ENCODE measurements at regions not wholly inside any gene's neighbourhood (a gene's known extent, or its start where the extent isn't known, plus 50 kb on each side); places are given as distances from the start of the nearest gene placed in this dataset.
"Not testable (repeated sequence)": the region's sequence is repeated elsewhere in the genome, so short reads cannot be mapped to it uniquely, and the experiment has no call there.

DNA sequence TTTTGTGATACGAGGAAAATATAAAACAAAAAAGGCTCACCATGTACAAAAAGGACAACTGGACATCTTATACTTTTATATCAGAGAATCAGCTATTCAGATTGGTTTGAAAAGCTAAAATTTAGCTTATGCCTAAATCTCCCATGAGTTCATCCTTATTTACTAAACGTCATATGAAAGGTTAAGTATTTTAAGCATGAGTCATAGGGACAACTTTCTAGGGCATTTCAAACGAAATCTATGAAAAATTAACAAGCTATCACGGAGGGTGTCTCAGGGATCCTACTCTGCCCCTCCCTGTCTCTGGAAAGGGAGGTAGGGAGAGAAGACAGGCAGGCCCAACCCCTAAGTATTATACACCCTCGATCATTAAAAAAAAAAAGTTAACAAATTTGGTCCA lies 124.1 kb upstream of the LOC128125822 start:
- POLR2A ChIA-PET, result no interaction called here
- CTCF ChIA-PET, result no interaction called here

GRCh38 chr6:63449714-63450113 lies 122.6 kb upstream of the LOC128125822 start:
- no peak overlapping the region for H3K4me3 Mint-ChIP-seq
- H3K27me3 Mint-ChIP-seq, result peaks cover 7% of the 10 kb centered on the region
- CTCF ChIA-PET, result interaction anchor here (1.0 kb wide), 1 partner anchor 149 kb away, joined by 3 read pairs; no protein-coding TSS in a partner anchor
- DNase-seq, result no peak
- POLR2A ChIA-PET, result no interaction called here
- H3K9me3 Mint-ChIP-seq, result no peaks in the 10 kb centered on the region
- H3K36me3 Mint-ChIP-seq (ENCODE audit: low read depth), result no peaks in the 10 kb centered on the region
- H3K27ac Mint-ChIP-seq, result no peak overlapping the region
- no peaks in the 10 kb centered on the region for H3K4me1 Mint-ChIP-seq

More for the DNA sequence above, 124.1 kb upstream of the LOC128125822 start:
- Mint-ChIP-seq H3K4me3 (no peak overlapping the region), H3K4me1 (no peaks in the 10 kb centered on the region), H3K36me3 (ENCODE audit: low read depth) (no peaks in the 10 kb centered on the region), H3K27me3 (peaks cover 7% of the 10 kb centered on the region), H3K27ac (no peak overlapping the region), H3K9me3 (no peaks in the 10 kb centered on the region)
- no peak for DNase-seq

DNA sequence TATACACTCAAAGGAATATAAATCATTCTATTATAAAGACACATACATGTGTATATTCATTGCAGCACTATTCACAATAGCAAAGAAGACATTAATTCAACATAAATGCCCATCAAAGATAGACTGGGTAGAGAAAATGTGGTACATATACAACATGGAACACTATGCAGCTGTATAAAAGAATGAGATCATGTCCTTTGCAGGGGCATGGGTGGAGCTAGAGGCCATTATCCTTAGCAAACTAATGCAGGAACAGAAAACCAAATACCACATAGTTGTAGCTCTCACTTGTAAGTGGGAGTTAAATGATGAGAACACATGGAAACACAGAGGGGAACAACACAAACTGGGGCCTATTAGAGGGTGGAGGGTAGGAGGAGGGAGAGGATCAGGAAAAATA lies 121.0 kb upstream of the LOC128125822 start:
- Mint-ChIP-seq H3K4me3 (no peak overlapping the region), H3K27me3 (peaks cover 7% of the 10 kb centered on the region), H3K4me1 (no peaks in the 10 kb centered on the region), H3K27ac (no peak overlapping the region), H3K36me3 (ENCODE audit: low read depth) (no peaks in the 10 kb centered on the region), H3K9me3 (no peaks in the 10 kb centered on the region)
- ChIA-PET CTCF (interaction anchor here (0.6 kb wide), 1 partner anchor 60 kb away, joined by 6 read pairs; no protein-coding TSS in a partner anchor), POLR2A (no interaction called here)
- no peak for DNase-seq

- Mint-ChIP-seq H3K36me3 (ENCODE audit: low read depth) (no peaks in the 10 kb centered on the region), H3K4me1 (no peaks in the 10 kb centered on the region), H3K27me3 (peaks cover 7% of the 10 kb centered on the region), H3K9me3 (no peaks in the 10 kb centered on the region), H3K27ac (no peak overlapping the region), H3K4me3 (no peak overlapping the region)
- no peak for DNase-seq
- CTCF ChIA-PET, result no interaction called here
- POLR2A ChIA-PET, result no interaction called here
Observed at GRCh38 chr6:63452125-63452524, 120.2 kb upstream of the LOC128125822 start.

DNA sequence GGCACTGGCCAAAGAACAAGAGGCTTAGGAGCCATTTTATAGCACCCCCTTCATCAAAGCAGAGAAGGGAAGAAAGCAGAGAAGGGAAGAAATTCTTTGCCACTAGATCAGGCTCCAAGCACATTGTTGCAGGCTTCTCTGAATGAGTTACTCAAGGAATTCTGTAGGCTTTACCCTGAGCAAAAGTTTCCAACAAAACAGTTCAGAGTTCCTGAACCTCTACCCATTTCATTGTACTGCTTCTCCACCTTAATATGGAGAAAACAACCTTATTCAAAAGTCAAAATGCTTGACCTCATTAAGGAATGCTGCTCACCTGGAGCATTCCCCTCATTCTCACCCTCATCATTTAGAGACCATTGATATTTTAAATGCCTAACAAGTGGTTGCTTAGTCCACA lies 115.5 kb upstream of the LOC128125822 start:
- POLR2A ChIA-PET, result no interaction called here
- peaks cover 3% of the 10 kb centered on the region for H3K27me3 Mint-ChIP-seq
- H3K36me3 Mint-ChIP-seq (ENCODE audit: low read depth), result no peaks in the 10 kb centered on the region
- no peak overlapping the region for H3K27ac Mint-ChIP-seq
- no peak for DNase-seq
- no peak overlapping the region for H3K4me3 Mint-ChIP-seq
- CTCF ChIA-PET, result no interaction called here
- no peaks in the 10 kb centered on the region for H3K4me1 Mint-ChIP-seq
- H3K9me3 Mint-ChIP-seq, result no peaks in the 10 kb centered on the region

DNA sequence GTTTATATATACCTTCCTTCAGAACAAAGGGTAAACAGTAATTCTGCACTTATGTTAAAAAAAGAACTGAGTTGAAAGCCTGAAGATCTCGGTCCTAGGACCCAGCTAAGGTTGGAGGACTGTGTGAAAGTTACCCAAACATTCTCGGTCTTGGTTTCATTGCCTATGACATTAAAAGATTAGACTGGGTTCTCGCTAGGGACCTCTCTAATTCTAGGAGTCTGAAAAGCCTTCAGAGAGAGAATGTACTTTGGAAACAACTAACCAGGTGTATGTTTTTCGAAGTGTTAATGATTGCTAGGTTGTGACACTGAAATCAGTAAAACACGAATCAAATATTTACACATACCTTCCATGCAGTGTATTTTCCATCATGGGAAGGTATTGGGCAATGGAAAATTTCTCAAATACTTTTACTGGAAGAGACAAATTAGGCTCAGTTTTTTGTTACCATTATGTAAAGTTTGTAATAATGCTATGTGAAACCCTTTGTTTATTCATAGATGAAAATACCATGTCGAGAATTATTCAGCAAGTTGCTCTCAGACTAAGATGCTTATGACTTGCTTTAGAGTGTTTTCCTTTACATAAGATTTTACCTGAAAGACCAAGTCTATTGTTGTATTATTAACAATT lies 113.7 kb upstream of the LOC128125822 start:
- DNase-seq, result no peak
- H3K4me3 Mint-ChIP-seq, result no peak overlapping the region
- no peaks in the 10 kb centered on the region for H3K9me3 Mint-ChIP-seq
- no peak overlapping the region for H3K27ac Mint-ChIP-seq
- H3K4me1 Mint-ChIP-seq, result no peaks in the 10 kb centered on the region
- POLR2A ChIA-PET, result no interaction called here
- H3K36me3 Mint-ChIP-seq (ENCODE audit: low read depth), result no peaks in the 10 kb centered on the region
- no peaks in the 10 kb centered on the region for H3K27me3 Mint-ChIP-seq
- CTCF ChIA-PET, result no interaction called here

DNA sequence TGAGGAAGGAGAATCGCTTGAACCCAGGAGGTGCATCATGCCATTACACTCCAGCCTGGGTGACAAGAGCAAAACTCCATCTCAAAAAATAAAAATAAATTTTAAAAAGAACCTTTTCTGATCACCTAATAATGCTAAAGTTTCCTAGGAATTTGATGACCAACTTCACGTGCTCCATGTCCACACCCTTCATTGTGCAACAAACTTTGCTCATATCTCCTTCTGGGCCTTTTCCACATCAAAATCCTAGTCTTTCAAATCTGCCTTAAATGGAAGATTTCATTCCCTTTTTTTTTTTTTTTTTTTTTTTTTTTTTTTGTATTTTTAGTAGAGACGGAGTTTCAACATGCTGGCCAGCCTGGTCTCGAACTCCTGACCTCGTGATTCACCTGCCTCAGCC lies 112.5 kb upstream of the LOC128125822 start:
- H3K27me3 Mint-ChIP-seq, result no peaks in the 10 kb centered on the region

GRCh38 chr6:63460971-63461370 lies 111.3 kb upstream of the LOC128125822 start:
- no peak overlapping the region for H3K27ac Mint-ChIP-seq
- H3K36me3 Mint-ChIP-seq (ENCODE audit: low read depth), result no peaks in the 10 kb centered on the region
- POLR2A ChIA-PET, result no interaction called here
- CTCF ChIA-PET, result no interaction called here
- no peak overlapping the region for H3K4me3 Mint-ChIP-seq
- no peak for DNase-seq
- no peaks in the 10 kb centered on the region for H3K4me1 Mint-ChIP-seq
- H3K27me3 Mint-ChIP-seq, result no peaks in the 10 kb centered on the region
- H3K9me3 Mint-ChIP-seq, result no peaks in the 10 kb centered on the region

More for the DNA sequence above, 112.5 kb upstream of the LOC128125822 start:
- DNase-seq, result no peak
- ChIA-PET POLR2A (no interaction called here), CTCF (no interaction called here)
- Mint-ChIP-seq H3K27ac (no peak overlapping the region), H3K4me1 (no peaks in the 10 kb centered on the region), H3K9me3 (no peaks in the 10 kb centered on the region), H3K36me3 (ENCODE audit: low read depth) (no peaks in the 10 kb centered on the region), H3K4me3 (no peak overlapping the region)

- H3K27ac Mint-ChIP-seq, result no peak overlapping the region
- H3K4me3 Mint-ChIP-seq, result no peak overlapping the region
- no peaks in the 10 kb centered on the region for H3K9me3 Mint-ChIP-seq
- no peaks in the 10 kb centered on the region for H3K4me1 Mint-ChIP-seq
- ChIA-PET POLR2A (no interaction called here), CTCF (no interaction called here)
- H3K36me3 Mint-ChIP-seq (ENCODE audit: low read depth), result no peaks in the 10 kb centered on the region
- no peaks in the 10 kb centered on the region for H3K27me3 Mint-ChIP-seq
- DNase-seq, result no peak
Observed at GRCh38 chr6:63464060-63464459, 108.2 kb upstream of the LOC128125822 start.

DNA sequence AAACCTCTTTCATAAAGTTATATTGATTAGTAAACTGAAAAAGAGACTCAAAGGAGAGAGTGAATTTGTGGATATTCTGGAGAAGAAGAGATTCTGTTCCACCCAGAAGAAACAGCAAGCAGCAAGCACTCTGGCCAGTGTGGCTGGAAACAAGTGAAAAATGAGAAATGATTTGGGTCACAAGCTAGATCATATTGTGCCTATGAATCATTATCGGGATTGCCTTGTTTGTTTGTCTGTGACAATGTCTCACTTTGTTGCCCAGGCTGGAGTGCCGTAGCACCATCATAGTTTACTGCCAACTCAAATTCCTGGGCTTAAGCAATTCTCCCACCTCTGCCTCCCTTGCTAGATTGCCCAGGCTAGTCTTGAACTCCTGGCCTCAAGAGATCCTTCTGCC lies 106.5 kb upstream of the LOC128125822 start:
- POLR2A ChIA-PET, result no interaction called here
- no peaks in the 10 kb centered on the region for H3K27me3 Mint-ChIP-seq
- CTCF ChIA-PET, result no interaction called here
- no peak overlapping the region for H3K4me3 Mint-ChIP-seq
- no peak for DNase-seq
- H3K27ac Mint-ChIP-seq, result no peak overlapping the region
- H3K4me1 Mint-ChIP-seq, result no peaks in the 10 kb centered on the region
- no peaks in the 10 kb centered on the region for H3K36me3 Mint-ChIP-seq (ENCODE audit: low read depth)
- no peaks in the 10 kb centered on the region for H3K9me3 Mint-ChIP-seq

GRCh38 chr6:63466242-63466733 lies 106.0 kb upstream of the LOC128125822 start:
- no peaks in the 10 kb centered on the region for H3K4me1 Mint-ChIP-seq
- H3K36me3 Mint-ChIP-seq (ENCODE audit: low read depth), result no peaks in the 10 kb centered on the region
- no peak overlapping the region for H3K4me3 Mint-ChIP-seq
- no peaks in the 10 kb centered on the region for H3K27me3 Mint-ChIP-seq
- no peak for DNase-seq
- no peak overlapping the region for H3K27ac Mint-ChIP-seq
- CTCF ChIA-PET, result no interaction called here
- POLR2A ChIA-PET, result no interaction called here
- no peaks in the 10 kb centered on the region for H3K9me3 Mint-ChIP-seq

DNA sequence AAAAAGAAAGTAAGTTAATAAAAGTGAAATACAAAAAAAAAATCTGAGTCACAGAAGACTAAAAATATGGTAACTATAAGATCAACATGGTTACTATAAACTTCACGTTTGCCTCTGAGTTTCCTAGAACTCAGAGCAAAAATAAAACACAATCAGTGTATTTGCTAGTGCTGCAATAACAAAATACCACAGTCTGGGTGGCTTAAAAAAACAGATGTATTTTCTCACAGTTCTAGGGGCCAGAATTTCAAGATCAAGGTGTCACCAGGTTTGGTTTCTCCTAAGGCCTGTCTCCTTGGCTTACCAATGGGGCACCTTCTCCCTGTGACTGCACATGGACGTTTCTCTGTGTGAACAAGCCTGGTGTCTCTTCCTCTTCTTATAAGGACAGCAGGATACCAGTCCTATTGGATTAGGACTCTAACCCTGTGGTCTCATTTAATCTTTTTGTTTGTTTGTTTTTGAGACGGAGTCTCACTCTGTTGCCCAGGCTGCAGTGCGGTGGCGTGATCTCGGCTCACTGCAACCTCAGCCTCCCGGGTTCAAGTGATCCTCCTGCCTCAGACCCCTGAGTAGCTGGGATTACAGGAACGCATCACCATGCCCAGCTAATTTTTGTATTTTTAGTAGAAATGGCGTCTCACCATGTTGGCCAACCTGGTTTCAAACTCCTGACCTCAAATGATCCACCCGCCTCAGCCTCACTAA lies 104.9 kb upstream of the LOC128125822 start:
- CTCF ChIA-PET, result no interaction called here

DNA sequence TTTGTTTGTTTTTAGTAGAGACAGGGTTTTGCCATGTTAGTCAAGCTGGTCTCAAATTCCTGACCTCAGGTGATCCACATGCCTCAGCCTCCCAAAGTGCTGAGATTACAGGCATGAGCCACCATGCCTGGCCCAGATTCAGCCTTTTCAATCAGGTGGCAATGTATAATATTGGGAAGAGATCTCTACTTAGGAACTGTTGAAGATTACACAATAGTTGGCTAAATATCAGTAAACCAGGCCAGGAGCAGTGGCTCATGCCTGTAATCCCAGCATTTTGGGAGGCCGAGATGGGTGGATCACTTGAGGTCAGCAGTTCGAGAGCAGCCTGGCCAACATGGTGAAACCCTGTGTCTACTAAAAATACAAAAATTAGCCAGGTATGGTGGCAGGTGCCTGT lies 101.1 kb upstream of the LOC128125822 start:
- POLR2A ChIA-PET, result not testable (repeated sequence)

More for the DNA sequence above, 104.9 kb upstream of the LOC128125822 start:
- Mint-ChIP-seq H3K36me3 (ENCODE audit: low read depth) (no peaks in the 10 kb centered on the region), H3K4me1 (no peaks in the 10 kb centered on the region), H3K27ac (no peak overlapping the region), H3K9me3 (no peaks in the 10 kb centered on the region), H3K27me3 (no peaks in the 10 kb centered on the region), H3K4me3 (no peak overlapping the region)
- no peak for DNase-seq
- POLR2A ChIA-PET, result no interaction called here

DNA sequence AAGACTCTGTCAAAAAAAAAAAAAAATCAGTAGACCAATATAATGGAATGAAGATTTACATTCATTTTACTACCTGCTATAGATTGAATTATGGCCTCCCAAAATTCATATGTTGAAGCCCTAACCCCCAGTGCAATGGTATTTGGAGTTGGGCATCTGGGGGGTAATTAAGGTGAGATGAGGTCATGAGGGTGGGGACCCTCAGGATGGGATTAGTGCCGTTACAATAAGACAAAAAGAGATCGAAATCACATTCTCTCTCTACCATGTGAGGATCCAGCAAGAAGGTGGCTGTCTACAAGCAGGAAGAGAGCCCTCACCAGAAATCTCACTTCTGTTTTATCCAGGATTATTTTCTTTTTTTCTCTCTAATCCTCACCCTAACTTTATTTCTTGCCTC lies 100.6 kb upstream of the LOC128125822 start:
- H3K27me3 Mint-ChIP-seq, result peaks cover 2% of the 10 kb centered on the region
- ChIA-PET CTCF (no interaction called here), POLR2A (no interaction called here)
- no peaks in the 10 kb centered on the region for H3K36me3 Mint-ChIP-seq (ENCODE audit: low read depth)
- H3K27ac Mint-ChIP-seq, result no peak overlapping the region
- no peaks in the 10 kb centered on the region for H3K9me3 Mint-ChIP-seq
- DNase-seq, result no peak
- H3K4me1 Mint-ChIP-seq, result no peaks in the 10 kb centered on the region
- H3K4me3 Mint-ChIP-seq, result no peak overlapping the region

More for the DNA sequence above, 101.1 kb upstream of the LOC128125822 start:
- DNase-seq; H3K4me3 Mint-ChIP-seq; H3K36me3 Mint-ChIP-seq (ENCODE audit: low read depth); H3K27me3 Mint-ChIP-seq; H3K4me1 Mint-ChIP-seq; H3K27ac Mint-ChIP-seq; CTCF ChIA-PET; H3K9me3 Mint-ChIP-seq: not testable (repeated sequence)
